Spleen (tissue), 11 donors: ENCODE measurements at regions not wholly inside any gene's neighbourhood (a gene's known extent, or its start where the extent isn't known, plus 50 kb on each side); places are given as distances from the start of the nearest gene placed in this dataset.

Experiments used
- DNase-seq: peaks from one replicate; pipeline ENCODE4 v3.0.0-alpha.2; 2020
- H3K27ac ChIP-seq, 8 donors: fragments of 200-600 bp; sonication (generic) in 7 of 8; 1 replicate in 4 of 8; 2 replicates in 4 of 8; pipeline versions ENCODE4 v1.5.0 to v1.8.0; 2016 to 2021; ENCODE audit warnings: inconsistent platforms in 4 of 8, mild to moderate bottlenecking in 4 of 8, moderate library complexity in 1 of 8
- H3K27me3 ChIP-seq, 7 donors: fragments of 200-600 bp; sonication (generic) in 6 of 7; replicated peaks in 1 of 7; 1 replicate in 4 of 7; 2 replicates in 3 of 7; pipeline versions ENCODE4 v1.5.0 to v1.8.0; 2016 to 2021; ENCODE audit warnings: inconsistent platforms in 3 of 7, mild to moderate bottlenecking in 1 of 7
- H3K36me3 ChIP-seq, 6 donors: fragments of 200-600 bp; sonication (generic) in 5 of 6; 1 replicate in 4 of 6; 2 replicates in 2 of 6; pipeline versions ENCODE4 v1.5.0 to v1.8.0; 2016 to 2021; ENCODE audit warnings: inconsistent platforms in 2 of 6
- H3K4me1 ChIP-seq, 6 donors: fragments of 200-600 bp; sonication (generic) in 5 of 6; 1 replicate in 3 of 6; 2 replicates in 3 of 6; pipeline versions ENCODE4 v1.5.0 to v1.8.0; 2016 to 2021; ENCODE audit warnings: inconsistent platforms in 3 of 6
- H3K4me3 ChIP-seq, 8 donors: fragments of 200-600 bp; sonication (generic) in 7 of 8; 1 replicate in 4 of 8; 2 replicates in 4 of 8; pipeline versions ENCODE4 v1.5.0 to v1.8.0; 2016 to 2021; ENCODE audit warnings: inconsistent platforms in 4 of 8, mild to moderate bottlenecking in 4 of 8, moderate library complexity in 2 of 8
- H3K9me3 ChIP-seq, 8 donors: fragments of 200-600 bp; sonication (generic) in 7 of 8; 1 replicate in 4 of 8; 2 replicates in 4 of 8; pipeline versions ENCODE4 v1.5.0 to v1.8.0; 2016 to 2021; ENCODE audit warnings: inconsistent platforms in 4 of 8
- POLR2A ChIP-seq, 3 donors: fragments of 450-650 bp; IDR thresholded peaks; one replicate each; pipeline ENCODE4 v1.5.1; 2017; ENCODE audit warnings: antibody characterized with exemption in 3 of 3, mild to moderate bottlenecking in 1 of 3
- POLR2AphosphoS5 ChIP-seq, 3 donors: sonication (generic); formaldehyde crosslinking; IDR thresholded peaks; one replicate each; pipeline ENCODE4 v1.5.1; 2017; ENCODE audit warnings: antibody characterized with exemption in 3 of 3
- WGBS, 5 donors: extraction: QIAGEN DNeasy Blood & Tissue Kit in 3 of 5; methylation state at CpG; one replicate each; pipeline versions ENCODE4 v1.1.5 to v1.1.7; 2013 to 2018; 5-methylcytosine and 5-hydroxymethylcytosine counted together
- intact Hi-C: fragments of 100-400 bp; cut with DNase I; formaldehyde crosslinking; loops from one replicate; pipeline ENCODE4 v1.15.0; 2023; ENCODE audit warnings: low total_unique reads
- TF ChIP-seq, protein P1 (sequence below), 11 experiments: fragments of 200-600 bp in 7 of 11; fragments of 450-650 bp in 4 of 11; sonication (generic) in 4 of 11; IDR thresholded peaks in 8 of 11; conservative IDR thresholded peaks in 3 of 11; 1 replicate in 7 of 11; 2 replicates in 4 of 11; pipeline versions ENCODE4 v1.4.0 to v1.8.0; 2016 to 2021; ENCODE audit warnings: antibody characterized with exemption in 11 of 11, inconsistent platforms in 4 of 11, mild to moderate bottlenecking in 1 of 11
- donor health status: healthy with polysubstance abuse.
- donor health status: DM: no; HTN: no; CAD: no; lungs with moderate emphysema.
- donor health status: DM: no; HTN: no; CAD: no.
- donor health status: Bipolar disorder and iron deficiency.
- donor health status: healthy.
- donor health status: DM: no; HTN: no; CAD: no.
- donor health status: DM: yes; HTN: yes; CAD: no.

DNA sequence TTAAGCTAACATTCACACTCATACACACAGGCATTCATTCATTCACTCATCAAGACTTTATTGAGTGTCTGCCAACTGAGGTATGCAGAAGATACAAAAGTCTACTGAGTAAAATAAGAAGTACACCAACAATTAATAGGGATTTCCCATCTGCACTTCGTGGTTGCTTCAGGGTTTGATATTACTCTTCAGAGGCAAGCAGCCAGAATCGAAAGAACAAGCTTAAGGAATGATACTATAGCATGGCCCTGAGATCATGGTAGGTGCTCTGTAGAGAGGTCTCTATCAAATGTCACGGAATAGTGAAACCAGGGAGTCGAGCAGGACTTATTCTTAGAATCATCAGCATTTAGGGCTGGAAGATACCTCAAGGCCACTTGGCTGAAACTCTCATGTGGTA lies 135.4 kb downstream of the NRN1 start:
- Histone ChIP-seq H3K36me3 (no peaks in the 10 kb centered on the region), H3K27ac (no peak overlapping the region), H3K27me3 (no peaks in the 10 kb centered on the region), H3K4me3 (no peak overlapping the region), H3K4me1 (peaks cover 0 to 26% (median 4%) of the 10 kb centered on the region in 6 donors), H3K9me3 (peaks cover 0 to 27% (median 14%) of the 10 kb centered on the region in 8 donors)
- 64 to 84% (median 75%) methylated on average over 4 of the region's 4 CpGs for WGBS, 5 donors
- DNase-seq: no peak
- TF ChIP-seq, protein P1, sequence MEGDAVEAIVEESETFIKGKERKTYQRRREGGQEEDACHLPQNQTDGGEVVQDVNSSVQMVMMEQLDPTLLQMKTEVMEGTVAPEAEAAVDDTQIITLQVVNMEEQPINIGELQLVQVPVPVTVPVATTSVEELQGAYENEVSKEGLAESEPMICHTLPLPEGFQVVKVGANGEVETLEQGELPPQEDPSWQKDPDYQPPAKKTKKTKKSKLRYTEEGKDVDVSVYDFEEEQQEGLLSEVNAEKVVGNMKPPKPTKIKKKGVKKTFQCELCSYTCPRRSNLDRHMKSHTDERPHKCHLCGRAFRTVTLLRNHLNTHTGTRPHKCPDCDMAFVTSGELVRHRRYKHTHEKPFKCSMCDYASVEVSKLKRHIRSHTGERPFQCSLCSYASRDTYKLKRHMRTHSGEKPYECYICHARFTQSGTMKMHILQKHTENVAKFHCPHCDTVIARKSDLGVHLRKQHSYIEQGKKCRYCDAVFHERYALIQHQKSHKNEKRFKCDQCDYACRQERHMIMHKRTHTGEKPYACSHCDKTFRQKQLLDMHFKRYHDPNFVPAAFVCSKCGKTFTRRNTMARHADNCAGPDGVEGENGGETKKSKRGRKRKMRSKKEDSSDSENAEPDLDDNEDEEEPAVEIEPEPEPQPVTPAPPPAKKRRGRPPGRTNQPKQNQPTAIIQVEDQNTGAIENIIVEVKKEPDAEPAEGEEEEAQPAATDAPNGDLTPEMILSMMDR (IDR thresholded peaks at IDR 0.05 in 8 of 11, conservative IDR thresholded peaks at IDR 0.05 in 3 of 11): no peak
- no peak for TF ChIP-seq POLR2AphosphoS5 (IDR thresholded peaks at IDR 0.05)
- no peak for TF ChIP-seq POLR2A (IDR thresholded peaks at IDR 0.05)
- intact Hi-C loops: no loop called here

GRCh38 chr6:5869676-5870075 lies 137.0 kb downstream of the NRN1 start:
- no peaks in the 10 kb centered on the region for H3K36me3 ChIP-seq
- no peak for TF ChIP-seq POLR2AphosphoS5 (IDR thresholded peaks at IDR 0.05)
- no peak for TF ChIP-seq POLR2A (IDR thresholded peaks at IDR 0.05)
- TF ChIP-seq, protein P1 (IDR thresholded peaks at IDR 0.05 in 8 of 11, conservative IDR thresholded peaks at IDR 0.05 in 3 of 11): no peak
- H3K27me3 ChIP-seq: no peaks in the 10 kb centered on the region
- peak overlapping the region in 5 of 8 donors; percentile 6 to 50 (median 33) for H3K27ac ChIP-seq
- peaks cover 0 to 37% (median 9%) of the 10 kb centered on the region in 6 donors for H3K4me1 ChIP-seq
- intact Hi-C loops: no loop called here
- no peak overlapping the region for H3K4me3 ChIP-seq
- H3K9me3 ChIP-seq: peaks cover 0 to 27% (median 15%) of the 10 kb centered on the region in 8 donors
- 72 to 92% (median 81%) methylated on average over 4 of the region's 4 CpGs for WGBS, 5 donors
- DNase-seq: no peak

- TF ChIP-seq POLR2A (IDR thresholded peaks at IDR 0.05) (no peak), POLR2AphosphoS5 (IDR thresholded peaks at IDR 0.05) (no peak)
- TF ChIP-seq, protein P1 (IDR thresholded peaks at IDR 0.05 in 8 of 11, conservative IDR thresholded peaks at IDR 0.05 in 3 of 11): no peak
- Histone ChIP-seq H3K9me3 (peaks cover 0 to 27% (median 15%) of the 10 kb centered on the region in 8 donors), H3K27ac (peak overlapping the region in 6 of 8 donors; percentile 6 to 50 (median 22)), H3K4me1 (peaks cover 0 to 37% (median 9%) of the 10 kb centered on the region in 6 donors), H3K36me3 (no peaks in the 10 kb centered on the region), H3K4me3 (no peak overlapping the region), H3K27me3 (no peaks in the 10 kb centered on the region)
- intact Hi-C loops: no loop called here
- DNase-seq: no peak
These were observed 137.5 kb downstream of the NRN1 start for GRCh38 chr6:5869261-5869660.

- no peaks in the 10 kb centered on the region for H3K36me3 ChIP-seq
- intact Hi-C loops: no loop called here
- no peak for DNase-seq
- WGBS, 5 donors: 46 to 65% (median 50%) methylated on average over 4 of the region's 4 CpGs
- H3K27me3 ChIP-seq: no peaks in the 10 kb centered on the region
- peaks cover 0 to 37% (median 9%) of the 10 kb centered on the region in 6 donors for H3K4me1 ChIP-seq
- peak overlapping the region; percentile 47 to 78 (median 70) for H3K27ac ChIP-seq
- H3K9me3 ChIP-seq: peaks cover 0 to 20% (median 14%) of the 10 kb centered on the region in 8 donors
- H3K4me3 ChIP-seq: peak overlapping the region in 5 of 8 donors; percentile 4 to 51 (median 14)
- TF ChIP-seq POLR2AphosphoS5 (IDR thresholded peaks at IDR 0.05) (no peak), POLR2A (IDR thresholded peaks at IDR 0.05) (no peak)
- TF ChIP-seq, protein P1 (IDR thresholded peaks at IDR 0.05 in 8 of 11, conservative IDR thresholded peaks at IDR 0.05 in 3 of 11): no peak
These were observed 140.1 kb downstream of the NRN1 start for GRCh38 chr6:5866547-5867051.
